ENCODE measurements at regions not wholly inside any gene's neighbourhood (a gene's known extent, or its start where the extent isn't known, plus 50 kb on each side); places are given as distances from the start of the nearest gene placed in this dataset.

DNA sequence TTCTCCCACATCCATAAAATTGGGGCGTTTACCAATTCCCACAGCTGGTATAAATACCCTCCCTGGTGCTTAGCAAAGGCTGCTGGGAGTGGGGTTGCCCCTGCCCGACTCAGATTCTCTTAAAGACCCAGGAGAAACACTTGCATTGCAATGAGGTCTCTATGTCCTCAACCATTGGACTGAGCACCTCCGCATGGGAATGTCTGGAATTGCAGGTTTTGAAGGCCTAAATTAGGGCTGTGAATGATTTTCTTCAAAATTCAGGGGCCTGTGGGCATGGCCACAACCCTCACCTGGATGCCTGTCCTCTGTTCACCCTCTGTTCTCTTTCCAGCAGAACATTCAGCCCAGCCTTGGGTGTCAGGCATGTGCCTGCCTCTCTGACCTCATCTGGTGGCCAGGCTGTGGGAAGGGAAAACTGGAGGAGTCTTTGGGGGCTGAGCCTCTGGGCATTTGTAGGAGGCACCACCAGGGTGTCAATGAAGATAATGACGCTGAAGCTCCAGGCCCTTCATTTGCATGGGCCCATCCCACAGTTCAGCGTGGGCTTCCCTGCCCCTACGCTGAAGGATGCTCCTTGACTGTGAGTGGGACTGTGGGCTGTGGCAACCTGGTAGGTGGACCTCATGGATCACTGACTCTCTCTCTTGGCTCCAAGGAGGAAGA, 52.7 kb upstream of the MYEOV start:
- H3K9me3 Mint-ChIP-seq: no peaks in the 10 kb centered on the region
- WGBS (ENCODE audit: insufficient coverage): 96% methylated on average over 4 of the region's 6 CpGs
- H3K36me3 ChIP-seq (replicated peaks in 1 of 2; ENCODE audit: control insufficient read depth in 1 of 2, insufficient read depth in 2 of 2, low read length in 2 of 2): no peaks in the 10 kb centered on the region

DNA sequence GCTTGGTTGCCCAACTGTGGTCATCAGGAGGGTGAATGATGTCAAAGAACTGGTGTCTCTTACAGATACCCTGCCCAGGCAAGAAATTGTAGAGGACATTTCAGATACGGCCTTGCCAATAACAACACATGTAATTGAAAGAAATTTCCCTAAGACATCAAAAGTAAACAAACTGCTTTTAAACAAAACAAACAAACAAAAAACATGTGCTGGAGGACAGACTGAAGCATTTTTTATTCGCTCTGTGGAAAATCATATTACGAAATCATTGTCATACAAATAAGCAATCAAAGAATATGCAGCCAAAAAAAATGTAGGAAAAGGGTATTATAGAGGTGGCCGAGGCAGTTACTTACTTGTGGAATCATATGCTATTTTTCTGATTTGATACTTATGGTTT, 52.1 kb upstream of the MYEOV start:
- no peak overlapping the region for H3K27ac Mint-ChIP-seq
- no peaks in the 10 kb centered on the region for H3K79me2 ChIP-seq (ENCODE audit: insufficient read depth, low read length)
- no peaks in the 10 kb centered on the region for H3K36me3 Mint-ChIP-seq
- no peak overlapping the region for H3K9ac ChIP-seq (ENCODE audit: insufficient read depth, low read length, poor library complexity, severe bottlenecking)
- WGBS (ENCODE audit: insufficient coverage): no CpG with 5 or more reads among the region's 4 CpGs
- no peak overlapping the region for H3K4me3 ChIP-seq (replicated peaks in 1 of 3; ENCODE audit: low read depth in 2 of 3, low read length in 3 of 3)
- TF ChIP-seq, protein P1, sequence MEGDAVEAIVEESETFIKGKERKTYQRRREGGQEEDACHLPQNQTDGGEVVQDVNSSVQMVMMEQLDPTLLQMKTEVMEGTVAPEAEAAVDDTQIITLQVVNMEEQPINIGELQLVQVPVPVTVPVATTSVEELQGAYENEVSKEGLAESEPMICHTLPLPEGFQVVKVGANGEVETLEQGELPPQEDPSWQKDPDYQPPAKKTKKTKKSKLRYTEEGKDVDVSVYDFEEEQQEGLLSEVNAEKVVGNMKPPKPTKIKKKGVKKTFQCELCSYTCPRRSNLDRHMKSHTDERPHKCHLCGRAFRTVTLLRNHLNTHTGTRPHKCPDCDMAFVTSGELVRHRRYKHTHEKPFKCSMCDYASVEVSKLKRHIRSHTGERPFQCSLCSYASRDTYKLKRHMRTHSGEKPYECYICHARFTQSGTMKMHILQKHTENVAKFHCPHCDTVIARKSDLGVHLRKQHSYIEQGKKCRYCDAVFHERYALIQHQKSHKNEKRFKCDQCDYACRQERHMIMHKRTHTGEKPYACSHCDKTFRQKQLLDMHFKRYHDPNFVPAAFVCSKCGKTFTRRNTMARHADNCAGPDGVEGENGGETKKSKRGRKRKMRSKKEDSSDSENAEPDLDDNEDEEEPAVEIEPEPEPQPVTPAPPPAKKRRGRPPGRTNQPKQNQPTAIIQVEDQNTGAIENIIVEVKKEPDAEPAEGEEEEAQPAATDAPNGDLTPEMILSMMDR (IDR thresholded peaks at IDR 0.05): no peak
- intact Hi-C loops (cut with micrococcal nuclease): no loop called here
- H3K27ac ChIP-seq (ENCODE audit: low read depth in 1 of 2, low read length in 2 of 2): no peak overlapping the region
- no peak overlapping the region for H3K4me2 ChIP-seq (replicated peaks; ENCODE audit: extremely low read depth, low read length, poor library complexity, severe bottlenecking)
- peaks cover 4 to 9% of the 10 kb centered on the region in 2 donors for H3K4me1 ChIP-seq (ENCODE audit: control insufficient read depth in 1 of 2, insufficient read depth in 2 of 2, low read length in 2 of 2)
- no peak overlapping the region for H3K4me3 Mint-ChIP-seq
- no peaks in the 10 kb centered on the region for H3K27me3 ChIP-seq (ENCODE audit: control insufficient read depth in 2 of 2, insufficient read depth in 2 of 2, low read length in 2 of 2)
- H3K36me3 ChIP-seq (replicated peaks in 1 of 2; ENCODE audit: control insufficient read depth in 1 of 2, insufficient read depth in 2 of 2, low read length in 2 of 2): no peaks in the 10 kb centered on the region
- peaks cover 10% of the 10 kb centered on the region for H3K4me1 Mint-ChIP-seq
- no peak overlapping the region for H2AFZ ChIP-seq (ENCODE audit: insufficient read depth, low read depth, low read length, poor library complexity, severe bottlenecking)
- peaks cover 6 to 8% (median 7%) of the 10 kb centered on the region in 3 donors for H3K27me3 Mint-ChIP-seq (ENCODE audit: low read depth in 3 of 3)
- H3K9me3 ChIP-seq (replicated peaks in 1 of 2; ENCODE audit: control insufficient read depth in 1 of 2, insufficient read depth in 1 of 2, low read length in 2 of 2): no peaks in the 10 kb centered on the region
- DNase-seq: no peak
- no peaks in the 10 kb centered on the region for H3K9me3 Mint-ChIP-seq
- no peaks in the 10 kb centered on the region for H4K20me1 ChIP-seq (ENCODE audit: insufficient read depth, low read length)

More for the DNA sequence above, 52.7 kb upstream of the MYEOV start:
- H3K27me3 ChIP-seq (ENCODE audit: control insufficient read depth in 2 of 2, insufficient read depth in 2 of 2, low read length in 2 of 2): no peaks in the 10 kb centered on the region
- no peak overlapping the region for H2AFZ ChIP-seq (ENCODE audit: insufficient read depth, low read depth, low read length, poor library complexity, severe bottlenecking)
- H4K20me1 ChIP-seq (ENCODE audit: insufficient read depth, low read length): no peaks in the 10 kb centered on the region
- no peak overlapping the region for H3K4me2 ChIP-seq (replicated peaks; ENCODE audit: extremely low read depth, low read length, poor library complexity, severe bottlenecking)
- no peaks in the 10 kb centered on the region for H3K9me3 ChIP-seq (replicated peaks in 1 of 2; ENCODE audit: control insufficient read depth in 1 of 2, insufficient read depth in 1 of 2, low read length in 2 of 2)
- intact Hi-C loops (cut with micrococcal nuclease): no loop called here
- Mint-ChIP-seq H3K4me1 (peaks cover 10% of the 10 kb centered on the region), H3K27me3 (ENCODE audit: low read depth in 3 of 3) (peaks cover 2 to 10% (median 7%) of the 10 kb centered on the region in 3 donors), H3K27ac (peak overlapping the region in 1 of 7 donors; percentile 33), H3K36me3 (no peaks in the 10 kb centered on the region), H3K4me3 (no peak overlapping the region)
- DNase-seq: no peak
- peaks cover 4 to 9% of the 10 kb centered on the region in 2 donors for H3K4me1 ChIP-seq (ENCODE audit: control insufficient read depth in 1 of 2, insufficient read depth in 2 of 2, low read length in 2 of 2)
- no peak overlapping the region for H3K9ac ChIP-seq (ENCODE audit: insufficient read depth, low read length, poor library complexity, severe bottlenecking)
- no peak overlapping the region for H3K27ac ChIP-seq (ENCODE audit: low read depth in 1 of 2, low read length in 2 of 2)
- TF ChIP-seq, protein P1 (IDR thresholded peaks at IDR 0.05): no peak
- no peaks in the 10 kb centered on the region for H3K79me2 ChIP-seq (ENCODE audit: insufficient read depth, low read length)
- H3K4me3 ChIP-seq (replicated peaks in 1 of 3; ENCODE audit: low read depth in 2 of 3, low read length in 3 of 3): no peak overlapping the region
